HEK293 (cell line): ENCODE measurements at regions not wholly inside any gene's neighbourhood (a gene's known extent, or its start where the extent isn't known, plus 50 kb on each side); places are given as distances from the start of the nearest gene placed in this dataset.

Experiments used
- CTCF ChIA-PET: fragments of 350-600 bp; formaldehyde crosslinking; extraction: SDS; loops from one replicate; lab custom pipeline; 2021; ENCODE audit warnings: antibody characterized with exemption; lab: Yijun Ruan, JAX
- POLR2A ChIA-PET: fragments of 300-600 bp; formaldehyde crosslinking; extraction: SDS; loops from one replicate; lab custom pipeline; 2020; ENCODE audit warnings: antibody characterized with exemption, inconsistent platforms; lab: Yijun Ruan, JAX
- H3K27ac ChIP-seq: fragments of 200-500 bp; sonication (Bioruptor generic); 2 replicates; pipeline ENCODE4 v1.5.1; 2014; ENCODE audit warnings: low read depth, low read length, control low read depth, inconsistent platforms; ENCODE audit errors: extremely low read depth
- H3K36me3 ChIP-seq, 2 experiments: fragments of 200-500 bp in 1 of 2; sonication (Bioruptor generic) in 1 of 2; 1 replicate in 1 of 2; 2 replicates in 1 of 2; pipeline ENCODE4 v1.5.1; 2014 to 2017; ENCODE audit warnings: inconsistent platforms in 2 of 2, low read length in 2 of 2; ENCODE audit not compliant: control insufficient read depth in 2 of 2, insufficient read depth in 1 of 2
- H3K4me1 ChIP-seq: fragments of 200-500 bp; sonication (Bioruptor generic); 2 replicates; pipeline ENCODE4 v1.5.1; 2014; ENCODE audit warnings: mild to moderate bottlenecking, low read length, inconsistent platforms; ENCODE audit not compliant: control insufficient read depth, insufficient read depth
- H3K4me3 ChIP-seq: 2 replicates; pipeline ENCODE4 v1.5.1; 2011; ENCODE audit warnings: low read depth, mild to moderate bottlenecking, control low read depth, low read length, moderate library complexity
- H3K9me3 ChIP-seq: fragments of 200-500 bp; sonication (Bioruptor generic); 2 replicates; pipeline ENCODE4 v1.5.1; 2014; ENCODE audit warnings: low read depth, low read length, inconsistent platforms; ENCODE audit not compliant: control insufficient read depth, insufficient read depth
- HOXA7 ChIP-seq: sonication (generic); formaldehyde crosslinking; IDR thresholded peaks from 2 replicates; pipeline ENCODE4 v1.8.1; 2022; ENCODE audit warnings: missing genetic modification reagents, borderline replicate concordance
- HOXC10 ChIP-seq: sonication (generic); formaldehyde crosslinking; IDR thresholded peaks from 2 replicates; pipeline ENCODE4 v1.8.1; 2023; ENCODE audit warnings: mild to moderate bottlenecking, missing genetic modification reagents
- YY1 ChIP-seq: fragments of 450-650 bp; formaldehyde crosslinking; IDR thresholded peaks from 2 replicates; pipeline ENCODE4 v1.5.1; 2018; ENCODE audit warnings: missing biosample characterization, missing genetic modification characterization
- YY2 ChIP-seq: fragments of 450-650 bp; formaldehyde crosslinking; IDR thresholded peaks from 2 replicates; pipeline ENCODE4 v1.5.1; 2016; ENCODE audit warnings: missing biosample characterization, missing genetic modification characterization
- ZBTB17 ChIP-seq: fragments of 450-650 bp; formaldehyde crosslinking; IDR thresholded peaks from 2 replicates; pipeline ENCODE4 v1.5.1; 2016; ENCODE audit warnings: missing biosample characterization, missing genetic modification characterization
- ZBTB21 ChIP-seq: fragments of 450-650 bp; formaldehyde crosslinking; IDR thresholded peaks from 2 replicates; pipeline ENCODE4 v1.5.1; 2017; ENCODE audit warnings: missing biosample characterization, missing genetic modification characterization
- ZFP3 ChIP-seq: fragments of 450-650 bp; formaldehyde crosslinking; IDR thresholded peaks from 2 replicates; pipeline ENCODE4 v1.5.1; 2016; ENCODE audit warnings: low read depth, missing biosample characterization, missing genetic modification characterization
- ZNF133 ChIP-seq: fragments of 450-650 bp; formaldehyde crosslinking; IDR thresholded peaks from 2 replicates; pipeline ENCODE4 v1.5.1; 2016; ENCODE audit warnings: missing biosample characterization, missing genetic modification characterization
- ZNF140 ChIP-seq: fragments of 450-650 bp; formaldehyde crosslinking; IDR thresholded peaks from 2 replicates; pipeline ENCODE4 v1.5.1; 2016; ENCODE audit warnings: missing biosample characterization, missing genetic modification characterization
- ZNF157 ChIP-seq: fragments of 450-650 bp; formaldehyde crosslinking; IDR thresholded peaks from 2 replicates; pipeline ENCODE4 v1.5.1; 2016; ENCODE audit warnings: missing biosample characterization, missing genetic modification characterization
- ZNF571 ChIP-seq: fragments of 450-650 bp; formaldehyde crosslinking; IDR thresholded peaks from 2 replicates; pipeline ENCODE4 v1.5.0; 2017; ENCODE audit warnings: missing biosample characterization, missing genetic modification characterization
- ZNF677 ChIP-seq: fragments of 450-650 bp; IDR thresholded peaks from 2 replicates; pipeline ENCODE4 v1.5.0; 2018; ENCODE audit warnings: missing biosample characterization, mild to moderate bottlenecking, missing genetic modification characterization, moderate library complexity
- ZNF704 ChIP-seq: fragments of 450-650 bp; formaldehyde crosslinking; IDR thresholded peaks from 2 replicates; pipeline ENCODE4 v1.5.1; 2016; ENCODE audit warnings: missing biosample characterization, missing genetic modification characterization
- ZSCAN23 ChIP-seq: fragments of 450-650 bp; formaldehyde crosslinking; IDR thresholded peaks from 2 replicates; pipeline ENCODE4 v1.5.1; 2016; ENCODE audit warnings: missing biosample characterization, missing genetic modification characterization
- TF ChIP-seq, protein P1 (sequence below): fragments of 450-650 bp; formaldehyde crosslinking; conservative IDR thresholded peaks from 2 replicates; pipeline ENCODE4 v1.5.1; 2016; ENCODE audit warnings: low read depth, missing biosample characterization, missing genetic modification characterization
- TF ChIP-seq, protein P2 (sequence below): fragments of 450-650 bp; formaldehyde crosslinking; IDR thresholded peaks from 2 replicates; pipeline ENCODE4 v1.5.1; 2016; ENCODE audit warnings: missing biosample characterization, missing genetic modification characterization
- TF ChIP-seq, protein P3 (sequence below): fragments of 450-650 bp; formaldehyde crosslinking; IDR thresholded peaks from 2 replicates; pipeline ENCODE4 v1.5.1; 2016; ENCODE audit warnings: missing biosample characterization, missing genetic modification characterization
- TF ChIP-seq, protein P4 (sequence below): fragments of 450-650 bp; formaldehyde crosslinking; IDR thresholded peaks from 2 replicates; pipeline ENCODE4 v1.5.1; 2016; ENCODE audit warnings: missing biosample characterization, missing genetic modification characterization

- TF ChIP-seq, protein P1, sequence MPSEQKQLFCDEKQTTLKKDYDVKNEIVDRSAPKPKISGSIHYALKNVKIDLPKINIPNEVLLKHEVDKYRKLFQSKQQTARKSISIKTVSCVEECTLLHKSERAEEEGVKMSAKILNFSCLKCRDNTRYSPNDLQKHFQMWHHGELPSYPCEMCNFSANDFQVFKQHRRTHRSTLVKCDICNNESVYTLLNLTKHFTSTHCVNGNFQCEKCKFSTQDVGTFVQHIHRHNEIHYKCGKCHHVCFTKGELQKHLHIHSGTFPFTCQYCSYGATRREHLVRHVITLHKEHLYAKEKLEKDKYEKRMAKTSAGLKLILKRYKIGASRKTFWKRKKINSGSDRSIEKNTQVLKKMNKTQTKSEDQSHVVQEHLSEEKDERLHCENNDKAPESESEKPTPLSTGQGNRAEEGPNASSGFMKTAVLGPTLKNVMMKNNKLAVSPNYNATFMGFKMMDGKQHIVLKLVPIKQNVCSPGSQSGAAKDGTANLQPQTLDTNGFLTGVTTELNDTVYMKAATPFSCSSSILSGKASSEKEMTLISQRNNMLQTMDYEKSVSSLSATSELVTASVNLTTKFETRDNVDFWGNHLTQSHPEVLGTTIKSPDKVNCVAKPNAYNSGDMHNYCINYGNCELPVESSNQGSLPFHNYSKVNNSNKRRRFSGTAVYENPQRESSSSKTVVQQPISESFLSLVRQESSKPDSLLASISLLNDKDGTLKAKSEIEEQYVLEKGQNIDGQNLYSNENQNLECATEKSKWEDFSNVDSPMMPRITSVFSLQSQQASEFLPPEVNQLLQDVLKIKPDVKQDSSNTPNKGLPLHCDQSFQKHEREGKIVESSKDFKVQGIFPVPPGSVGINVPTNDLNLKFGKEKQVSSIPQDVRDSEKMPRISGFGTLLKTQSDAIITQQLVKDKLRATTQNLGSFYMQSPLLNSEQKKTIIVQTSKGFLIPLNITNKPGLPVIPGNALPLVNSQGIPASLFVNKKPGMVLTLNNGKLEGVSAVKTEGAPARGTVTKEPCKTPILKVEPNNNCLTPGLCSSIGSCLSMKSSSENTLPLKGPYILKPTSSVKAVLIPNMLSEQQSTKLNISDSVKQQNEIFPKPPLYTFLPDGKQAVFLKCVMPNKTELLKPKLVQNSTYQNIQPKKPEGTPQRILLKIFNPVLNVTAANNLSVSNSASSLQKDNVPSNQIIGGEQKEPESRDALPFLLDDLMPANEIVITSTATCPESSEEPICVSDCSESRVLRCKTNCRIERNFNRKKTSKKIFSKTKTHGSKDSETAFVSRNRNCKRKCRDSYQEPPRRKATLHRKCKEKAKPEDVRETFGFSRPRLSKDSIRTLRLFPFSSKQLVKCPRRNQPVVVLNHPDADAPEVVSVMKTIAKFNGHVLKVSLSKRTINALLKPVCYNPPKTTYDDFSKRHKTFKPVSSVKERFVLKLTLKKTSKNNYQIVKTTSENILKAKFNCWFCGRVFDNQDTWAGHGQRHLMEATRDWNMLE, result no peak
- no peak for TF ChIP-seq HOXC10 (CRISPR knock-in tag)
- no peak for TF ChIP-seq ZBTB21
- TF ChIP-seq ZNF133 (tag by site-specific recombination), result no peak
- TF ChIP-seq ZNF677 (tag by site-specific recombination), result no peak
- TF ChIP-seq, protein P2, sequence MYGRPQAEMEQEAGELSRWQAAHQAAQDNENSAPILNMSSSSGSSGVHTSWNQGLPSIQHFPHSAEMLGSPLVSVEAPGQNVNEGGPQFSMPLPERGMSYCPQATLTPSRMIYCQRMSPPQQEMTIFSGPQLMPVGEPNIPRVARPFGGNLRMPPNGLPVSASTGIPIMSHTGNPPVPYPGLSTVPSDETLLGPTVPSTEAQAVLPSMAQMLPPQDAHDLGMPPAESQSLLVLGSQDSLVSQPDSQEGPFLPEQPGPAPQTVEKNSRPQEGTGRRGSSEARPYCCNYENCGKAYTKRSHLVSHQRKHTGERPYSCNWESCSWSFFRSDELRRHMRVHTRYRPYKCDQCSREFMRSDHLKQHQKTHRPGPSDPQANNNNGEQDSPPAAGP (tag by site-specific recombination), result no peak
- TF ChIP-seq YY1 (tag by site-specific recombination), result no peak
Observed at GRCh38 chr6:40036186-40036585, 101.9 kb upstream of the MOCS1 start (continued).

DNA sequence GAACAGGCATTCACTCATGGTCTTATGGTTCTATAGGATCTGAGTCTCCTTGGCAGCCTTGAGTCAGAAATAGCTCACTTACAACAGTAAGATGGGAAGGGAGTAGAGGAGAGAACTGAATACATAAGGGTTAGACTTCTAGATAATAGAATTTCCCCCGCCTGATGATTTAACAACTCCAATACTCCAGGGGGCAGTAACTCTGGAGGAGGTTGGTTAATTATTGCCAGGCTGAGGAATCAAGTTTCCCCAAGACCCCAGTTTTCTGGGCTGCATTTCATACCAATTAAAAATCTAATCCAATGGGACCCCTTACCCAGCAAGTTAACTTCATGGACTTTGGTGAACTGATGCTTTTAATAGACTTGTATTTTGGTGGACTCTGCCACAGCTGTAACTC is 94.2 kb upstream of the MOCS1 start:
- POLR2A ChIA-PET, result no interaction called here
- Histone ChIP-seq H3K4me1 (no peaks in the 10 kb centered on the region), H3K36me3 (no peaks in the 10 kb centered on the region), H3K9me3 (no peaks in the 10 kb centered on the region), H3K27ac (no peak overlapping the region), H3K4me3 (no peak overlapping the region)
- CTCF ChIA-PET, result interaction anchor here (0.6 kb wide), 1 partner anchor 208 kb away, joined by 3 read pairs; no protein-coding TSS in a partner anchor
- TF ChIP-seq, protein P3, sequence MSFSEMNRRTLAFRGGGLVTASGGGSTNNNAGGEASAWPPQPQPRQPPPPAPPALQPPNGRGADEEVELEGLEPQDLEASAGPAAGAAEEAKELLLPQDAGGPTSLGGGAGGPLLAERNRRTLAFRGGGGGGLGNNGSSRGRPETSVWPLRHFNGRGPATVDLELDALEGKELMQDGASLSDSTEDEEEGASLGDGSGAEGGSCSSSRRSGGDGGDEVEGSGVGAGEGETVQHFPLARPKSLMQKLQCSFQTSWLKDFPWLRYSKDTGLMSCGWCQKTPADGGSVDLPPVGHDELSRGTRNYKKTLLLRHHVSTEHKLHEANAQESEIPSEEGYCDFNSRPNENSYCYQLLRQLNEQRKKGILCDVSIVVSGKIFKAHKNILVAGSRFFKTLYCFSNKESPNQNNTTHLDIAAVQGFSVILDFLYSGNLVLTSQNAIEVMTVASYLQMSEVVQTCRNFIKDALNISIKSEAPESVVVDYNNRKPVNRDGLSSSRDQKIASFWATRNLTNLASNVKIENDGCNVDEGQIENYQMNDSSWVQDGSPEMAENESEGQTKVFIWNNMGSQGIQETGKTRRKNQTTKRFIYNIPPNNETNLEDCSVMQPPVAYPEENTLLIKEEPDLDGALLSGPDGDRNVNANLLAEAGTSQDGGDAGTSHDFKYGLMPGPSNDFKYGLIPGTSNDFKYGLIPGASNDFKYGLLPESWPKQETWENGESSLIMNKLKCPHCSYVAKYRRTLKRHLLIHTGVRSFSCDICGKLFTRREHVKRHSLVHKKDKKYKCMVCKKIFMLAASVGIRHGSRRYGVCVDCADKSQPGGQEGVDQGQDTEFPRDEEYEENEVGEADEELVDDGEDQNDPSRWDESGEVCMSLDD (tag by site-specific recombination), result no peak
- TF ChIP-seq ZFP3 (tag by site-specific recombination) (no peak), ZNF704 (tag by site-specific recombination) (no peak), YY2 (tag by site-specific recombination) (no peak), ZNF157 (tag by site-specific recombination) (no peak), HOXA7 (no peak), ZBTB17 (tag by site-specific recombination) (no peak), ZSCAN23 (tag by site-specific recombination) (no peak), ZNF140 (tag by site-specific recombination) (no peak), ZNF571 (no peak)
- TF ChIP-seq, protein P4, sequence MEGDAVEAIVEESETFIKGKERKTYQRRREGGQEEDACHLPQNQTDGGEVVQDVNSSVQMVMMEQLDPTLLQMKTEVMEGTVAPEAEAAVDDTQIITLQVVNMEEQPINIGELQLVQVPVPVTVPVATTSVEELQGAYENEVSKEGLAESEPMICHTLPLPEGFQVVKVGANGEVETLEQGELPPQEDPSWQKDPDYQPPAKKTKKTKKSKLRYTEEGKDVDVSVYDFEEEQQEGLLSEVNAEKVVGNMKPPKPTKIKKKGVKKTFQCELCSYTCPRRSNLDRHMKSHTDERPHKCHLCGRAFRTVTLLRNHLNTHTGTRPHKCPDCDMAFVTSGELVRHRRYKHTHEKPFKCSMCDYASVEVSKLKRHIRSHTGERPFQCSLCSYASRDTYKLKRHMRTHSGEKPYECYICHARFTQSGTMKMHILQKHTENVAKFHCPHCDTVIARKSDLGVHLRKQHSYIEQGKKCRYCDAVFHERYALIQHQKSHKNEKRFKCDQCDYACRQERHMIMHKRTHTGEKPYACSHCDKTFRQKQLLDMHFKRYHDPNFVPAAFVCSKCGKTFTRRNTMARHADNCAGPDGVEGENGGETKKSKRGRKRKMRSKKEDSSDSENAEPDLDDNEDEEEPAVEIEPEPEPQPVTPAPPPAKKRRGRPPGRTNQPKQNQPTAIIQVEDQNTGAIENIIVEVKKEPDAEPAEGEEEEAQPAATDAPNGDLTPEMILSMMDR (tag by site-specific recombination), result no peak
